Right lobe of liver (tissue), 4 donors: ENCODE measurements at regions not wholly inside any gene's neighbourhood (a gene's known extent, or its start where the extent isn't known, plus 50 kb on each side); places are given as distances from the start of the nearest gene placed in this dataset.

ENCODE experiments used
- POLR2A ChIP-seq: fragments of 450-650 bp; IDR thresholded peaks from one replicate; pipeline ENCODE4 v1.6.1; 2017; ENCODE audit warnings: antibody characterized with exemption, mild to moderate bottlenecking
- TF ChIP-seq, protein P1 (sequence below), 4 donors: fragments of 200-600 bp in 3 of 4; fragments of 450-650 bp in 1 of 4; IDR thresholded peaks; one replicate each; pipeline versions ENCODE4 v1.5.1 to v1.8.0; 2016 to 2022; ENCODE audit warnings: antibody characterized with exemption in 4 of 4, mild to moderate bottlenecking in 2 of 4
- donor health status: DM: no; HTN: no; CAD: no.
- donor health status: DM: no; HTN: no; CAD: no.
- donor health status: DM: no; HTN: yes; CAD: no.

DNA sequence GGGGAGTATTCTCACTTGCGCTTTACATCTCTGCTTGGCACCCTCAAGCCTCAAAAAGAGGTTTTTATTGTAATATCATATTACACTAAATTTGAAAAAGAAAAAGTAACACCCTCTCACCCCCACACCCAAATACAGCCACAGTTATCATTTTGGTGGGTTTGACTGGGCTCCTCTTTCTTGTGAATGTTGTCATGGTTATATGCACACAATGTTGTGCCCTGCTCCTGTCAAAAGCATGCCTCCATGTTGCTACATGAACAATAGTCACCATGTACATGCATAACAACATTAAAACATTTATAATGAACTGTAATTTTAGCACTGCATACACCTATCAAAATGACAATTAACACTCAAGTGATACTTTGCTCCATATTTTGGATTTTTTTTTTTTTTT, 100.2 kb downstream of the BCL2L11 start:
- TF ChIP-seq, protein P1, sequence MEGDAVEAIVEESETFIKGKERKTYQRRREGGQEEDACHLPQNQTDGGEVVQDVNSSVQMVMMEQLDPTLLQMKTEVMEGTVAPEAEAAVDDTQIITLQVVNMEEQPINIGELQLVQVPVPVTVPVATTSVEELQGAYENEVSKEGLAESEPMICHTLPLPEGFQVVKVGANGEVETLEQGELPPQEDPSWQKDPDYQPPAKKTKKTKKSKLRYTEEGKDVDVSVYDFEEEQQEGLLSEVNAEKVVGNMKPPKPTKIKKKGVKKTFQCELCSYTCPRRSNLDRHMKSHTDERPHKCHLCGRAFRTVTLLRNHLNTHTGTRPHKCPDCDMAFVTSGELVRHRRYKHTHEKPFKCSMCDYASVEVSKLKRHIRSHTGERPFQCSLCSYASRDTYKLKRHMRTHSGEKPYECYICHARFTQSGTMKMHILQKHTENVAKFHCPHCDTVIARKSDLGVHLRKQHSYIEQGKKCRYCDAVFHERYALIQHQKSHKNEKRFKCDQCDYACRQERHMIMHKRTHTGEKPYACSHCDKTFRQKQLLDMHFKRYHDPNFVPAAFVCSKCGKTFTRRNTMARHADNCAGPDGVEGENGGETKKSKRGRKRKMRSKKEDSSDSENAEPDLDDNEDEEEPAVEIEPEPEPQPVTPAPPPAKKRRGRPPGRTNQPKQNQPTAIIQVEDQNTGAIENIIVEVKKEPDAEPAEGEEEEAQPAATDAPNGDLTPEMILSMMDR (IDR thresholded peaks at IDR 0.05): no peak
- no peak for TF ChIP-seq POLR2A
